ENCODE measurements at regions not wholly inside any gene's neighbourhood (a gene's known extent, or its start where the extent isn't known, plus 50 kb on each side); places are given as distances from the start of the nearest gene placed in this dataset.

- no peaks in the 10 kb centered on the region for H3K36me3 Mint-ChIP-seq
- H3K27ac Mint-ChIP-seq, result no peak overlapping the region
- H3K27me3 Mint-ChIP-seq, result no peaks in the 10 kb centered on the region
- H3K4me1 Mint-ChIP-seq, result no peaks in the 10 kb centered on the region
- no peak overlapping the region for H3K4me3 Mint-ChIP-seq
- peaks cover 9 to 33% (median 14%) of the 10 kb centered on the region in 3 donors for H3K9me3 Mint-ChIP-seq
These were observed 504.6 kb downstream of the ALG10 start for GRCh38 chr12:34526946-34527345.

GRCh38 chr12:34547276-34547675, 525.0 kb downstream of the ALG10 start:
- Mint-ChIP-seq H3K36me3 (no peaks in the 10 kb centered on the region), H3K27me3 (no peaks in the 10 kb centered on the region), H3K4me3 (no peak overlapping the region), H3K27ac (no peak overlapping the region), H3K4me1 (no peaks in the 10 kb centered on the region), H3K9me3 (peaks cover 13 to 28% (median 16%) of the 10 kb centered on the region in 3 donors)

- H3K36me3 Mint-ChIP-seq, result no peaks in the 10 kb centered on the region
- no peaks in the 10 kb centered on the region for H3K27me3 Mint-ChIP-seq
- H3K4me1 Mint-ChIP-seq, result peaks cover 0 to 2% (median 0%) of the 10 kb centered on the region in 3 donors
- H3K9me3 Mint-ChIP-seq, result peaks cover 8 to 39% (median 22%) of the 10 kb centered on the region in 3 donors
- H3K4me3 Mint-ChIP-seq, result no peak overlapping the region
- H3K27ac Mint-ChIP-seq, result no peak overlapping the region
These were observed 569.7 kb downstream of the ALG10 start for GRCh38 chr12:34591966-34592365.

GRCh38 chr12:34595749-34596733, 573.7 kb downstream of the ALG10 start:
- H3K36me3 Mint-ChIP-seq, result peaks cover 1% of the 10 kb centered on the region
- no peak overlapping the region for H3K4me3 Mint-ChIP-seq
- H3K27me3 Mint-ChIP-seq, result no peaks in the 10 kb centered on the region
- H3K9me3 Mint-ChIP-seq, result peaks cover 8 to 35% (median 16%) of the 10 kb centered on the region in 3 donors
- H3K27ac Mint-ChIP-seq, result no peak overlapping the region
- H3K4me1 Mint-ChIP-seq, result peaks cover 0 to 2% (median 0%) of the 10 kb centered on the region in 3 donors

- Mint-ChIP-seq H3K36me3 (peaks cover 1% of the 10 kb centered on the region), H3K27me3 (no peaks in the 10 kb centered on the region), H3K27ac (no peak overlapping the region), H3K4me3 (peak overlapping the region in 2 of 4 donors; percentile 9 to 51), H3K9me3 (peaks cover 8 to 33% (median 13%) of the 10 kb centered on the region in 3 donors), H3K4me1 (peaks cover 0 to 2% (median 0%) of the 10 kb centered on the region in 3 donors)
These were observed 575.5 kb downstream of the ALG10 start for GRCh38 chr12:34597548-34598351.

- Mint-ChIP-seq H3K36me3 (peaks cover 1% of the 10 kb centered on the region), H3K27me3 (no peaks in the 10 kb centered on the region), H3K9me3 (peaks cover 8 to 30% (median 13%) of the 10 kb centered on the region in 3 donors), H3K4me1 (peaks cover 0 to 2% (median 0%) of the 10 kb centered on the region in 3 donors), H3K4me3 (peak overlapping the region in 1 of 4 donors; percentile 23), H3K27ac (no peak overlapping the region)
These were observed 576.1 kb downstream of the ALG10 start for GRCh38 chr12:34598352-34598827.

- H3K27ac Mint-ChIP-seq, result no peak overlapping the region
- H3K4me3 Mint-ChIP-seq, result peak overlapping the region in 1 of 4 donors; percentile 52
- H3K4me1 Mint-ChIP-seq, result no peaks in the 10 kb centered on the region
- peaks cover 8 to 33% (median 13%) of the 10 kb centered on the region in 3 donors for H3K9me3 Mint-ChIP-seq
- no peaks in the 10 kb centered on the region for H3K27me3 Mint-ChIP-seq
- peaks cover 1% of the 10 kb centered on the region for H3K36me3 Mint-ChIP-seq
These were observed 576.7 kb downstream of the ALG10 start for GRCh38 chr12:34598851-34599529.

GRCh38 chr12:34599530-34600513, 577.5 kb downstream of the ALG10 start:
- Mint-ChIP-seq H3K4me3 (no peak overlapping the region), H3K4me1 (no peaks in the 10 kb centered on the region), H3K36me3 (peaks cover 1% of the 10 kb centered on the region), H3K9me3 (peaks cover 5 to 26% (median 10%) of the 10 kb centered on the region in 3 donors), H3K27ac (no peak overlapping the region), H3K27me3 (no peaks in the 10 kb centered on the region)

GRCh38 chr12:34600592-34601462, 578.5 kb downstream of the ALG10 start:
- Mint-ChIP-seq H3K36me3 (peaks cover 1% of the 10 kb centered on the region), H3K27me3 (no peaks in the 10 kb centered on the region), H3K9me3 (peaks cover 5 to 18% (median 5%) of the 10 kb centered on the region in 3 donors), H3K4me1 (no peaks in the 10 kb centered on the region), H3K4me3 (peak overlapping the region in 1 of 4 donors; percentile 70), H3K27ac (peak overlapping the region in 1 of 3 donors; percentile 43)

GRCh38 chr12:34601689-34602088, 579.4 kb downstream of the ALG10 start:
- Mint-ChIP-seq H3K27ac (peak overlapping the region in 1 of 3 donors; percentile 43), H3K27me3 (no peaks in the 10 kb centered on the region), H3K9me3 (peaks cover 5 to 18% (median 5%) of the 10 kb centered on the region in 3 donors), H3K4me1 (no peaks in the 10 kb centered on the region), H3K4me3 (no peak overlapping the region), H3K36me3 (peaks cover 1% of the 10 kb centered on the region)

- Mint-ChIP-seq H3K4me3 (no peak overlapping the region), H3K9me3 (peaks cover 3 to 18% (median 5%) of the 10 kb centered on the region in 3 donors), H3K36me3 (no peaks in the 10 kb centered on the region), H3K27me3 (no peaks in the 10 kb centered on the region), H3K27ac (peak overlapping the region in 1 of 3 donors; percentile 53), H3K4me1 (no peaks in the 10 kb centered on the region)
These were observed 580.1 kb downstream of the ALG10 start for GRCh38 chr12:34602213-34602940.

- Mint-ChIP-seq H3K4me3 (no peak overlapping the region), H3K9me3 (peaks cover 3 to 15% (median 5%) of the 10 kb centered on the region in 3 donors), H3K27ac (no peak overlapping the region), H3K27me3 (no peaks in the 10 kb centered on the region), H3K4me1 (no peaks in the 10 kb centered on the region), H3K36me3 (no peaks in the 10 kb centered on the region)
These were observed 581.2 kb downstream of the ALG10 start for GRCh38 chr12:34603382-34604035.
